ENCODE measurements at regions not wholly inside any gene's neighbourhood (a gene's known extent, or its start where the extent isn't known, plus 50 kb on each side); places are given as distances from the start of the nearest gene placed in this dataset.

DNA sequence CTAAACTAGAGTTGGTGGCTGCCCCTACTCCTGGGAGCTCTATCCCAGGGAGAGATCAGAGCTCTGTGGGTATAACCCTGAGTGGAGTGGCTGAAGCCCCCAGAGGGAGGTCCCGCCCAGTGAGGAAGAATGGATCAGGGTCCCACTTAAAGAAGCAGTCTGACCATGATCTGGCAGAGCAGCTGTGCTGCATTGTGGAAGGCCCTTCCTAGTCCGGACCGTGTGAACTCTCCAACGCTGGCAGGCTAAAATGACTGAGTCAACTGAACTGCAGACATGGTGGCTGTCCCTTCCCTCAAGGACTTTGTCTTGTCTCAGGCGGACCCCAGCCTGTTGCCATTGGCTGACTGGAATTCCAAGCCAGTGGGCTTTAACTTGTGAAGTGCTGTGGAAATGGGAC, 494.2 kb downstream of the FAM181B start:
- Histone ChIP-seq H3K9me3 (ENCODE audit: control insufficient read depth in 1 of 2, insufficient read depth in 1 of 2, low read length in 2 of 2) (no peaks in the 10 kb centered on the region), H3K36me3 (ENCODE audit: insufficient read depth, low read length) (no peaks in the 10 kb centered on the region), H3K4me1 (ENCODE audit: insufficient read depth, low read length) (no peaks in the 10 kb centered on the region), H3K4me3 (ENCODE audit: low read length) (no peak overlapping the region), H3K27ac (ENCODE audit: low read depth in 1 of 2, low read length in 2 of 2) (no peak overlapping the region), H3K27me3 (ENCODE audit: control insufficient read depth in 1 of 2, insufficient read depth in 2 of 2, low read length in 2 of 2) (no peaks in the 10 kb centered on the region)
- no peaks in the 10 kb centered on the region for H3K4me1 Mint-ChIP-seq (ENCODE audit: low read depth)
- ATAC-seq (ENCODE audit: poor library complexity) (no peak), DNase-seq (no peak)
- ChIA-PET CTCF (no interaction called here), POLR2A (no interaction called here)
- intact Hi-C loops (cut with DNase I, micrococcal nuclease): no loop called here
- no peak overlapping the region for H3K27ac Mint-ChIP-seq
- no peaks in the 10 kb centered on the region for H3K27me3 Mint-ChIP-seq
- H3K4me3 Mint-ChIP-seq: no peak overlapping the region
- H3K9me3 Mint-ChIP-seq: no peaks in the 10 kb centered on the region
- TF ChIP-seq, protein P1, sequence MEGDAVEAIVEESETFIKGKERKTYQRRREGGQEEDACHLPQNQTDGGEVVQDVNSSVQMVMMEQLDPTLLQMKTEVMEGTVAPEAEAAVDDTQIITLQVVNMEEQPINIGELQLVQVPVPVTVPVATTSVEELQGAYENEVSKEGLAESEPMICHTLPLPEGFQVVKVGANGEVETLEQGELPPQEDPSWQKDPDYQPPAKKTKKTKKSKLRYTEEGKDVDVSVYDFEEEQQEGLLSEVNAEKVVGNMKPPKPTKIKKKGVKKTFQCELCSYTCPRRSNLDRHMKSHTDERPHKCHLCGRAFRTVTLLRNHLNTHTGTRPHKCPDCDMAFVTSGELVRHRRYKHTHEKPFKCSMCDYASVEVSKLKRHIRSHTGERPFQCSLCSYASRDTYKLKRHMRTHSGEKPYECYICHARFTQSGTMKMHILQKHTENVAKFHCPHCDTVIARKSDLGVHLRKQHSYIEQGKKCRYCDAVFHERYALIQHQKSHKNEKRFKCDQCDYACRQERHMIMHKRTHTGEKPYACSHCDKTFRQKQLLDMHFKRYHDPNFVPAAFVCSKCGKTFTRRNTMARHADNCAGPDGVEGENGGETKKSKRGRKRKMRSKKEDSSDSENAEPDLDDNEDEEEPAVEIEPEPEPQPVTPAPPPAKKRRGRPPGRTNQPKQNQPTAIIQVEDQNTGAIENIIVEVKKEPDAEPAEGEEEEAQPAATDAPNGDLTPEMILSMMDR (IDR thresholded peaks at IDR 0.05): no peak
- H3K36me3 Mint-ChIP-seq (ENCODE audit: low read depth): no peaks in the 10 kb centered on the region

DNA sequence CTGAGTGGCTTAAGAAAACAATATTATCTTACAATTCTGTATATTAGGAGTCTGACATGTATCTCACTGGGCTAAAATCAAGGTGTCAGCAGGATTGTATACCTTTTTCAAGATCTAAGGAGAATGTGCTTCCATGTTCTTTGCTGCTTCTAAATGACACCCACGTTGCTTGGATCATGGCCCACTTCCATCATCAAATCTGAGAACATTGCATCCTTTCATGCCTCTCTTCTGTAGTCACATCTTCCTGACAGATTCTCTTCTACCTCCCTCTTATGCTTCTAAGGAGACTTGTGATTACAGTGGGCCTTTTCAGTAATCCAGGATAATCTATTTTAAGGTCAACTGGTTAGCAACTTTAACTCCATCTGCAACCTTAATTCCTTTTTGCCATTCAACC, 499.4 kb downstream of the FAM181B start:
- H3K4me3 ChIP-seq (ENCODE audit: low read length): no peak overlapping the region
- no peaks in the 10 kb centered on the region for H3K36me3 Mint-ChIP-seq (ENCODE audit: low read depth)
- intact Hi-C loops (cut with DNase I, micrococcal nuclease): loop anchor here in 1 of 2 experiments (5.0 kb wide), 1 partner anchor 447 kb away; no protein-coding TSS in a partner anchor
- no peak overlapping the region for H3K27ac ChIP-seq (ENCODE audit: low read depth in 1 of 2, low read length in 2 of 2)
- no peak overlapping the region for H3K4me3 Mint-ChIP-seq
- no peak for ATAC-seq (ENCODE audit: poor library complexity)
- H3K27me3 Mint-ChIP-seq: no peaks in the 10 kb centered on the region
- TF ChIP-seq, protein P1 (IDR thresholded peaks at IDR 0.05): no peak
- ChIA-PET POLR2A (no interaction called here), CTCF (no interaction called here)
- no peaks in the 10 kb centered on the region for H3K4me1 Mint-ChIP-seq (ENCODE audit: low read depth)
- H3K27me3 ChIP-seq (ENCODE audit: control insufficient read depth in 1 of 2, insufficient read depth in 2 of 2, low read length in 2 of 2): no peaks in the 10 kb centered on the region
- no peaks in the 10 kb centered on the region for H3K4me1 ChIP-seq (ENCODE audit: insufficient read depth, low read length)
- no peaks in the 10 kb centered on the region for H3K9me3 ChIP-seq (ENCODE audit: control insufficient read depth in 1 of 2, insufficient read depth in 1 of 2, low read length in 2 of 2)
- DNase-seq: no peak
- no peaks in the 10 kb centered on the region for H3K9me3 Mint-ChIP-seq
- H3K27ac Mint-ChIP-seq: no peak overlapping the region
- no peaks in the 10 kb centered on the region for H3K36me3 ChIP-seq (ENCODE audit: insufficient read depth, low read length)

DNA sequence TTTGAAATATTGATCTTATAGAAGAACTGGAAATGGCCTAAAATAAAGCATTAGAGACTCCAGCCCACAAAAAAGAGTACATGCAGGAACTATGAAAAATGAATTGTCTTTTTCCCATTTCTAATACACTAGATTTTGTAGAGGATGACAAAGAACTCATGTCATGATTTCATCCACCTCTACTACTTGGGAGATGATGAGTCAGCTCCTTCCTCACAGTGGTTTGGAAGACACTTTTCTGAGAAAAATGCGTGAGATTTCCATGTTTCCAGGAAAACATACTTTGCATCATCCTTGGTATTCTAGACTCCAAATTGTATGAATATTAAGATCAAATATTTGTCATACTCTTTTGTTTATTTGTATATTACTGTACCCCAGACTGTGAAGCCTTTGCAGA, 500.5 kb downstream of the FAM181B start:
- Histone ChIP-seq H3K27ac (ENCODE audit: low read depth in 1 of 2, low read length in 2 of 2) (no peak overlapping the region), H3K36me3 (ENCODE audit: insufficient read depth, low read length) (no peaks in the 10 kb centered on the region), H3K4me1 (ENCODE audit: insufficient read depth, low read length) (no peaks in the 10 kb centered on the region), H3K9me3 (ENCODE audit: control insufficient read depth in 1 of 2, insufficient read depth in 1 of 2, low read length in 2 of 2) (no peaks in the 10 kb centered on the region), H3K27me3 (ENCODE audit: control insufficient read depth in 1 of 2, insufficient read depth in 2 of 2, low read length in 2 of 2) (no peaks in the 10 kb centered on the region), H3K4me3 (ENCODE audit: low read length) (no peak overlapping the region)
- CTCF ChIA-PET: no interaction called here
- intact Hi-C loops (cut with DNase I, micrococcal nuclease): loop anchor here in 1 of 2 experiments (5.0 kb wide), 1 partner anchor 446 kb away; no protein-coding TSS in a partner anchor
- no peak overlapping the region for H3K27ac Mint-ChIP-seq
- ATAC-seq (ENCODE audit: poor library complexity) (no peak), DNase-seq (no peak)
- TF ChIP-seq, protein P1 (IDR thresholded peaks at IDR 0.05): no peak
- H3K9me3 Mint-ChIP-seq: no peaks in the 10 kb centered on the region
- no peaks in the 10 kb centered on the region for H3K4me1 Mint-ChIP-seq (ENCODE audit: low read depth)
- no peaks in the 10 kb centered on the region for H3K27me3 Mint-ChIP-seq
- POLR2A ChIA-PET: no interaction called here
- no peak overlapping the region for H3K4me3 Mint-ChIP-seq
- H3K36me3 Mint-ChIP-seq (ENCODE audit: low read depth): no peaks in the 10 kb centered on the region

Data from CD4-positive, alpha-beta T cell (primary cell).